Activated T-cell treated with anti-CD3 and anti-CD28 coated beads, Interleukin-2, amount 50 U/mL, for 1 hour (primary cell): ENCODE measurements at regions not wholly inside any gene's neighbourhood (a gene's known extent, or its start where the extent isn't known, plus 50 kb on each side); places are given as distances from the start of the nearest gene placed in this dataset.

Source experiments
- DNase-seq: peaks from one replicate; pipeline ENCODE4 v3.0.0-alpha.2; 2020

DNA sequence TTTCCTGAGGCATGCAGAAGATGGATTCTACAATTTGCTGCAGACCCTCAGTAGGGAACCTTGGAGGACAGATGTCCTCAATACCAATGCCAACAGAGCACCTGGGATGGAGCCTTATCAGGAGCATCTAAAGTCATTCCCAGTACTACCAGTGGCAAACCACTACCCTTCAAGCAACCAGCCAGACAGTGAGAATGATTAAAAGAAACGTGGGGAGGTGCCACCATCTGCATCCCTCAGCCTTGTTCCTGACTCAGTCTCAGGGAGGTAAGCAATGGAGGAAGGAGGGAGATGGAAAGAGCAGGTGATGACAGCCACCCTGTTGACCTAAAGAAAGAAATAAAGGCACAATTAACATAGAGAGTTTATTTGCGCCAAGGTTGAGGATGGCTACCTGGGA, 175.2 kb upstream of the GRIN2B start:
- no peak for DNase-seq

DNA sequence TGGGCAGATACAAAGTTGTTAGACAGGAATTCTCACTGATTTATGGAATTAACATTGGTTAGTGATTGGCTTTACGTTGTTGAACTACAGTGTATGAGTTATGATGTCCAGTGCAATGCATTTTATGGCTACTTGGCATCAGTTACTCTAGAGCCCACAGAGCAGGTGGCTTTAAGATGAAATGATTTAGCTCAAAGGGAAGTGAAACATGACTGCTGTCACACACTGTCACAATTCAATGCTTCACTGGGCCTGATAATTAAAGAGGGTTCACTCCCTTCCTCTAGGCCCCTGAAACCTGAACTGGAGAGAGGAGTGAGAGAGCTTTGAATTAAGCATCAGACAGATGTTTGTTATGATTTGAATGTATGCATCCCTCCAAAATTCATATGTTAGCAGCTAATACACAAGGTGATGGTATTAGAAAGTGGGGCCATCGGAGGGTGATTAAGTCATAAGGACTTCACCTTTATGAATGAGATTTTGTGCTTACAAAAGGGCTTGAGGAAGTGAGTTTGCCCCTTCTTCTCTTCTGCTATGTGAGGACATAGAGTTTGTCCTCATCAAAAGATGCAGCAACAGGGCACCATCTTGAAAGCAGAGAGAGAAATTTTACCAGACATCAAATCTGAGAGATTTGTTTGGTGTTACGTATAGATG, 175.8 kb upstream of the GRIN2B start:
- DNase-seq = no peak

DNA sequence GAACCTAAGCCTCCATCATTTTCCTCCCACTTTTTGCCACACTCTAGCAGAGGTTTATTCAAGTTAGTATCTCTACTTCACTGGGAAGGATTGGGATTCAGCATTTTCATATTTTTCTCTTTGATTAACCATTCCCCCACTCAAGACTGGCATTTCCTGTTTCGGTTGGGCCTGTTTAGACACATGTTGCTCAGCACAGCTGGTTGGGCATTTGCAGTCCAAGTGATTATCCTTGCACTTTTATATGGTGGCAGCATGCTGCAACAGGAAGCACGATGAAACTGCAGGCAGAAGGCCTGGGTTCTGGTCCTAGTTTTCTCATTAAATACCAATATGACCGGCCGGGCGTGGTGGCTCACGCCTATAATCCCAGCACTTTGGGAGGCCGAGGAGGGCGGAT, 182.9 kb upstream of the GRIN2B start:
- no peak for DNase-seq

DNA sequence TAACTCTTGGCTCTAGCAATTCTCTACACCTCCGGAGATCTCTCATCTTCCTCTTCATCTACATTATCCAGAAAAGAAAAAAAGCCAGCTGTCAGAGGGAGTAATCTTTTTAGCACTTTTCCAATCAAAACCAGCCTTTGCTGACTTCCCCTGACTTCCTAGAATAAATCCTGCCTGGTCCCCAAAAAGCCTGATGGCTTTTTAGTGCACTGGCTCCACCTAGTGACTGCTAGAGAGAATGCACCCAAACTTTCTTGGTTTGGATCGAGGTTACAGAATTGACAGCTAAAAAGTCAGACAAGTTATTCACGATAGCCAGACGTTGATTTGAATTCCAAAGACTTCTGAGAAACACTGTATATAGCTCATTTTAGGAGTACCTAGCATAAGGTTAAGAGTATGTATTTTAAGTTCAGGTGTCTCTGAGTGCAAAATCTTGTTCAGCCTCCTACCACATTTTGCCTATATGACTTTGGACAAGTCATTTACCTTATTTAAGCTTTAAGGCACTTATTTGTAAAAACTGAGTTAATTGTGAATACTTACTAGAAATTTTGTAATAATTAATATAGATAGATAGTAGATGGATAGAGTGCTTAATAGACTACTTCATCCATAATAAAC, 185.7 kb upstream of the GRIN2B start:
- no peak for DNase-seq

DNA sequence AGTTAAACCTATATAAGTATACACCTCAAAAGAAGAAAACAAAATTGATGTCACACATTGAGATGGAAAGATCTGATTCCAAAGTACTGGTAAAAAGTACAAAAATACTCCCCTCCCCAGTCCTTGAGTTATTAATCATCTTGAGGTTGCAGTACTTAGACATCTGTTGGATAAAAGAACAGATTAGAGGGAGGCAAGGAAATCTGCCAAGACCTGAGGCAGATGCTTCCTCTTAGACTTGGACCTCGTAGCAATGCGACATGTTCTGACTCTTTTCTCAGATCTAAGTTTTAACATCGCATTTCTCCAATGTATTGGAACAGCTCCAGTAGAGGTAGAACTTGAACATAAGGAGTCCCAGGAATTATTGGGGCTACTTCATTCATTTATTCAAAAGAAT, 187.9 kb upstream of the GRIN2B start:
- DNase-seq = no peak

DNA sequence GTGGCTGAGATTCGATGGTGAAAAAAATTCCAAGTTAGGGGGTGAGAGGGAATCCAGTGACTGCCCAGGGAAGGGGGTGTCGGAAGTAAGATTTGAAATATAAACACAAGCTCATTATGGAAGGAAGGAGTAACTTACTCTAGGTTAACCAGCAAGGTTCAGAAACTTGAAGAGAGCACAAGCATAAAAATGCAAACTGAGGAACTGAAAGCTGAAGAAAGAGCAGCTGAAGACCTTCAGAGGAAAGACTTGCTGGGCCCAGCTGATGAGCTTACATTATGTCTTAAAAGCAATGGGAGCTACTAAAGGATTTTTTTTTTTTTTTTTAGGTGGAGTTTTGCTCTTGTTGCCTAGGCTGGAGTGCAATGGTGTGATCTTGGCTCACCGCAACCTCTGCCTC, 189.7 kb upstream of the GRIN2B start:
- no peak for DNase-seq

DNA sequence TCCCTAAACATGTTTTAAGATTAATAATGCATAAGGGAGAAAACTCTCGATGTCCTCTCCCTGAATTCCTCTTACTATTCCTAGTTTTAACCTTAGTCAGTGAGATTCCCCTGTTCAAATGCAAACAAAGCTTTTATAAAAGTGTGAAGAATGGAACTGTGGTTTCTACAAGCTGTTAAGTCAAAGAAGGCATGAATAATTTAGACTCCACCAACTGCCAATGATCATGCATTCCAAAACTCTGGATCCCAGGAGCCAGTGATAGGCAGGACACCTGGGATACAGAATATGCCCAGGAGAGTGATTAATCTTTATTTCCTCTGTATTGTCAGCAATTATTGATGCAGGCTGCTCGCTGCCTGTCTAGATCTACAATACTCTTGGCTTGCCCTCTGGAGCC, 190.3 kb upstream of the ATF7IP start:
- no peak for DNase-seq

DNA sequence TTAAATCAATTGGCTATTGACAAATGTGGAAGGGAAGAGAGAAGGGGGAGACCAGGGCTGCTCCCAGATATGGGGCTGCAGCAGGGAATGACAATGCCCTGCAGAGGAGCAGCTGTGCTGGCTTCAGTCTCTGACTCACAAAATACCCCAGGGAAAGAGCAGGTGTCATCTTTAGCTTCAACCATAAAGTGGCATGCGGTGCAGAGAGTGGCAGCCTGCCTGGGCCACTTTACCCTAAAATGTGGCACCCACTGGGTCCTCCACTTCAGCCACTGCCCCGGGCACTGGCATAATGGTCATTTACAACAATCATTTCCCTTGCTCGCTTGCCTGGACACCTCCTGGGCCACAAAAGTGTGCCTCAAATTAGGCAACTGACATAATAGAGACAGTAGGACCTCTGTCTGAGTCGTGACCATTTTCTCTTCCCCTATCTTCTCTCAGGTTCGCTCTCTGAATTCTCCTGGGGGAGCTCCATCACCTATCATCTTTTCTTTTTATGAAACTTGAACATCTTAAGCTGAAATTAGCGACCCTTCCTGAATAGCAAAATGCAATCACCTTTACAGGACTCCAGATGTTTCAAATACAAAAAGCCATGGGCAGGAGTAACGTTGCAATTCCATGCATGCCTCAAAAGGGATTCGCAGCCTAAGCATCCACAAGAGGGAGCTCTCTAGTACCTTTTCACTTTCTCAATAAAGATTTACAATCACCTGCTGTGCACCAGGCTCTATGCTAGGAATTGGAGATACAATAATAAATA, 179.9 kb upstream of the ATF7IP start:
- DNase-seq = no peak

DNA sequence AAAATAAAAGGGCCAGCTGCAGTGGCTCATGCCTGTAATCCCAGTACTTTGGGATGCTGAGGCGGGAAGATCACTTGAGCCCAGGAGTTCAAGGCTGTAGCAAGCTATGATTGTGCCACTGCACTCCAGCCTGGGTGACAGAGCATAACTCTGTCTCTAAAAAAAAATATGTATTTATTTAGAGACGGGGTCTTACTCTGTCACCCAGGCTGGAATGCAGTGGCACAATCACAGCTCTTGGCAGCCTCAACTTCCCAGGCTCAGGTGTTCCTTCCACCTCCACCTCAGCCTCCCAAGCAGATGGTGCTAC, 179.3 kb upstream of the ATF7IP start:
- DNase-seq = no peak

DNA sequence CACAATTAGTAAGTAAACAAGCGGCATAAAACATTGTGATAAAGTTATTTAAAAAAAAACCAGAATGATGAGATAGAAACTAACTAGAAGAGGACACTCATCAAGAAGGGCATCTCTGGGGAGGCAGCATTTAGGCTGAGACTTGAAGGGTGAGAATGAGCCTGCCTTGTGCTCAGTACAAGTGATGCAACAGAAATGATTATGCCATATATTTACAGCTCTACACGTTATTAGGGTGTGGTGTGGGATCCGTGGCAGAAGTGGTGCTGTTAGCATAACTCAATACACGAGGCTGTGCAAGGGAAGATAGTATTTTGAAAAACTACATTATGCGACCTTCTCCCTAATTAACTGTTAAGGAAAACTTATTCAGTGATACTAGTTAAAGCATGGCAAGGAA, 178.5 kb upstream of the ATF7IP start:
- DNase-seq = no peak

DNA sequence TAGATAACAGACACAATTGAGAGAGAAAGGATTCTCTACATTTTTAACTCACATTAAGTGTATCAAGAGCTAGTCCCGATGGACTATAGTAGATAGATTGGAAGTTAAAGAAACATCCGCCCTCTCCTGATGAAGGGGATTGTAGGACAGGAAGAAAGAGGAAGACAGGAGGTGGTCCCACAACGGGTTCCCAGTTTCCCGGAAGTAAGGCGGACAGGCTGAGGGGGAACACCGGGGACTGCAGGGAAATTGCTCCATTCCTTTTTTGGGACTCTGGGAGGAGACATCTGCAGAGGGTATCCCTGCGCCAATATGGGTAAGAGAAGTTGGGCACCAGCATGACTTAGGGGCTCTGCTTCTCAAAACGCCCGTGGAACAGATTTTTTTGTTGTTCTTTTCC, 177.5 kb upstream of the ATF7IP start:
- no peak for DNase-seq

DNA sequence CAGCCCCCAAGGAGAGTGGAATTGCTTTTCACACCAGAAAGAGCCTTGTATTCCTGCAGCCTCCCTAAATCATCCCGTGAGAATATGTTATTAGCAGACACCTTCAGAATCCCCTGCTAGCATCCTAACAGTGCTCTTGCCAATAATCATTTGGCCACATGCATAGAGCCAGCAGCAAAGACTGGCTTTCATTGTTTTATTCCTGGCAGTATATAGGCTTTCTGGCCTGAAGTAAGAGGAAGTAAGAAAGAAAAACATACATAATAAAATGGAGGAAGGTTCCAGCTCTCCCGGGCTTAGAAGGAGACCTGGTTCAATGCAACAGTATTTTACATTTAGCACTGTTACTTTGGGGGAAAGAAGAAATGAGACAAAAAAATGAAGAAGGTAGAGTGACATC, 176.7 kb upstream of the ATF7IP start:
- no peak for DNase-seq

DNA sequence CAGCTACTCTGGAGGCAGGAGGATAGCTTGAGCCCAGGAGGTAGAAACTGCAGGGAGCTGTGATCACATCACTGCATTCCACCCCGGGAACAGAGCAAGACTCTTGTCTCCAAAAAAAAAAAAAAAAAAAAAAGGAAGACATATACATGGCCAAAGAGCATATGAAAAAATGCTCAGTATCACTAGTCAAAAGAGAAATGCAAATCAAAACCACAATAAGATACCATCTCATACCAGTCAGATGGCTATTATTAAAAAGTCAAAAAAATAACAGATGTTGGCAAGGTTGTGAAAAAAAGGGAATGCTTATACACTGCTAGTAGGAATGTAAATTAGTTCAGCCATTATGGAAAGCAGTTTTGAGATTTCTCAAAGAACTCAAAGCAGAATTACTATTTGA, 174.8 kb upstream of the ATF7IP start:
- DNase-seq = no peak

DNA sequence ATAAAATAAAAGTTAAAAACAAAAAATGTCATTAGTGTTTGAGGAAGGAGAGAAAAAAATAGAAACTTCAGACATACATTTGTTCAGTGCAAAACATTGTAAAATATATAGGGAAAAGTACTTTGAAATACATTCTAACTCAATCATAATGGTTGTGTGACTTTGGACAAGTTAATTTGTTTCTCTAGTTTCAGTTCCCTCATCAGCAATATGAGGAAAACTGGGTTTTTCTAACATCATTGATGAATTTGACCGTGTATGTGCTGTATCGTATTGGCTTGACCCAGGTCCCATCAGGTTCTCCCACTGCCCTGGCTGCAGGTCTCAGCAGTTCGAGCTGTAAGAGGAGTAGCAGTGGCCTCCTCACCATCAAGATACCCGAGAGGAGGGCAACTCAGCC, 173.9 kb upstream of the ATF7IP start:
- DNase-seq = no peak

DNA sequence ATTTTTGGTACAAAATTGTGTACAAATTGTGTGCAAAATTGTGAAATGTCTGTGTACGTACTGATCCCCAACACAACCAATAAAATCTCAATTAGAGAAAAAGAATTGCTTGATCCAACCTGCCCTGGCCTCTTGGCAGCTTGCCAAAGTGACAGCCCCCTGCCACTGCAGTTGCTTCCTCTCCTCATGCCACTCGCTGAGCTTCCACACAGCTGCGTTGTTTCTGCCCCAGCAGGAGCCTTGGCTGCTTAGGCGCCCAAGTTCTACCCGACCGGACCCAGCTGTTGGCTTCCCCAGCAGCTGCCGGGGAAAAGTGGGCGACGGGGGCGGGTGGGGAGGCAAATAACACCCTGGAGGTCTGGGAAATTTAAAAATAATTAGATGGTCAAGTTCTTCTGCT, 171.8 kb upstream of the ATF7IP start:
- DNase-seq = no peak

DNA sequence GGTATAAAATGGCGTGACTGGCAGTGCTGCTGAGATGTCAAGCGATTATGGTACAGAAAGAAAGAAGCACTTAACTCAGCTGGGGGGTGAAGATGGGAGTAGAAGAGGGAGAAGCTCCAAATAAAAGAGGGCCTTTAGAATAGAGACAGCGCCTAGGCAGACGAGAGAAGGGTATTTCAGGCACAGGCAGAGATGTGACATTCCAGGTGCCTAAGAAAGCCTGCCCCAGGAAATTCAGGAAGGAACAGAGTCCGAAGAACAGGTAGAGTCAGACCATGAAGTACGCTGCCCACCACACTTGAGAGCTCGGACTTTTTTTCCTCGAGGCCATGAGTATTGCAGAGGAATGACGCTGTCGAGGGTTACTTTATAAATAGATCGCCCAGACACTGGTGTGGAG, 170.9 kb upstream of the ATF7IP start:
- DNase-seq = no peak

DNA sequence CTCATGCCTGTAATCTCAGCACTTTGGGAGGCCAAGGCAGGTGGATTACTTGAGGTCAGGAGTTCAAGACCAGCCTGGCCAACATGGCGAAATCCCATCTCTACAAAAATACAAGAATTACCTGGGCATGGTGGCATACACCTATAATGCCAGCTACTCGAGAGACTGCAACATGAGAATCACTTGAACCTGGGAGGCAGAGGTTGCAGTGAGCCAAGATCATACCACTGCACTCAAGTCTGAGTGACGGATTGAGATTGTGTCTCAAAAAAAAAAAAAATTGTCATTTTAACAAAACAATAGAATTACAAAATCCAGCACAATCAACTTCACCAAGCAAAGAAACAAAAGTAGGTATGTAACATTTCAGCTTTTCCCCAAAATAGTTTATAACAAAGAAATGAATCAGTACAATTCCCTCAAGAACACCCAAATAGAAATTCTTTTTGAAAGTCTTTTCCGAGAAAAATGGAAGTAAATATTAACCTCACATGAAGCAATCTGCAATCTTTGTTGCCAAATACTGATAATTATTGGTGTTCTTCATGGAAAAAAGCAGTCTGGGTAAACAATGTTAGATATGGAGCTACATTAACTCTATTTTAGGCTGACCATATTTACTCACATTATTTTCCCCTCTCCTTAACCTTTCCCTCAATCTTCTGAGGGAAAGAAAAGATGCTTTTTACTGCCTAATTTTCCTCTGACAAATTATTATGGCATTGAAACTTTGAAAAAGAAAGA, 165.9 kb upstream of the ATF7IP start:
- no peak for DNase-seq

DNA sequence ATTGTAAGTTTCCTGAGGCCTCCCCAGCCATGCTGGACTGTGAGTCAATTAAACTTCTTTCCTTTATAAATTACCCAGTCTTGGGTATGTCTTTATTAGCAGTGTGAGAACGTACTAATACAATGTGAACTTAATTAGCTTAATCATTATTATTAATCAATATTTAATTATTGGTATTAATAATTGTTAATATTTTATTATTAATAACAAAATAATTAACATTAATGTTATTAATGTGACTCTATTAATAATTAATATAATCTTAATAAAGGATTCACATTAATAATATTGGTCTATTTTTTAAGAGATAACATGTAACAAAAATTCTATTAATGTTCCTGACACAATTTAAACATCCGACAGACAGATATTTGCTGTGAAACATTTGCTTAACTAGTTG, 164.9 kb upstream of the ATF7IP start:
- no peak for DNase-seq

DNA sequence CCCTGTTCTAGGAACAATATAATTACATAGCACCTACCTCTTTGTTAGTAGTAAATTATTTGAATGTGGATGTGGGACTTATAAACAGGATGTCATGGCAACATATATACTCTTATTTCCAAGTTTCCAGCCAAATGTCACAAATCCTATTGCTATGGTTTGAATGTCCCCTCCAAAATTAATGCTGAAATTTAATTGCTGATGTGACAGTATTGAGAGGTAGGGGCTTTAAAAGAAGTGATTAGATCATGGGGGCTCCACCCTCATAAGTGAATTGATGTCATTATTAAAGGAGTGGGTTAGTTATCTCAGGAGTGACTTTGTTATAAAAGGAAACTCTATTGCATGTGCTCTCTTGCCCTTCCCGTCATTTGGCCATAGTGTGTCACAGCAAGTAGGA, 164.2 kb upstream of the ATF7IP start:
- DNase-seq = no peak

DNA sequence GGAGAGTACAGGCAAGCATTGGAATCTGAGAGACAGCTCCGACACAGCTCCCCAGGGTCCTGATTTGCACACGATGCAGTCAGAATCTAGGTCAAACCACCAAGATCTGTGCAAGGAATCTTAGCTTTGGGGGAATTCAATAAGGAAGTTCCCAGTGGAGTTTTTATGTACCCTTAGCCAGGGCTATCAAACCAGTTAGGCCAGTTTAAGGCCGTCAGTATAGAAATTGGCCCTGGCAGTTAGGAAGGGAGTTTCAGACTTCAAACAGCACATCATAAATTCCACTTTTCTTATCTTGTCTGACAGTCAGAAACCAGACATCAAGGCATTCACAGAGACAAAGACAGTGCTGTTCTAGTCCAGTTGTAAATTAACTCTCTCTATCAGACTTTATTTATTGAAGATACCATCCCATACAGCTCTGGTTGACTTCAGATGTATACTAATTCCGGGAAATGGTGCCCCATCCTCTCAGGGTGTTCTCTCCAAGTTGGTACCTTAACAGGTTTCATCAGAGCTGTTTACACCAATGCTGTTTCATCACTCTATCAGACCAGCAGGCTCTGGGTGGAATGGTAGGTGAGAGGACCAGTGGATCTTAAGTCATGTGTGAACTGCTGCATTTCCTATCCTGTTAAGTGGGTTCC, 157.5 kb upstream of the ATF7IP start:
- DNase-seq = no peak

DNA sequence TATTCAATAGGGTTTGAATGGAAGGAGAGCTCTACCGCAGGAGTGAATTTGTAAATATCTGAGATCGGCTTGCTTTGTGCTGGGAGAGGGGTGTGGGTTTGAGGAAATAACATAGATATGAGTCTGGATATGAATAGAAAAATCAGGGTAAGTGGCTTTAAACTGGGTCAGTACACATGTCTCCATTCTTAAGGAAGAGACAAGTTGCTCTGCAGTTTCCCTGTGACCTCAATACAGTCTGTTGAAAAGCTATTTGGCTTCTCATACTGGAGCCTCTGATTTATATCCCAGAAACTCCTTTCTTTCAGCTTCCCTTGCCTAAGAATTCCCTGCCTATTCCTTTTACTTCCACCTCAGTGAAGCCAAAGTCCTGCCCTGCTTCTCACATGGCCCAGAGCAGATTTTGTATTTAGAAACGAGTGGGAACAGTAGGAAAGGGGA, 153.5 kb upstream of the ATF7IP start:
- no peak for DNase-seq

DNA sequence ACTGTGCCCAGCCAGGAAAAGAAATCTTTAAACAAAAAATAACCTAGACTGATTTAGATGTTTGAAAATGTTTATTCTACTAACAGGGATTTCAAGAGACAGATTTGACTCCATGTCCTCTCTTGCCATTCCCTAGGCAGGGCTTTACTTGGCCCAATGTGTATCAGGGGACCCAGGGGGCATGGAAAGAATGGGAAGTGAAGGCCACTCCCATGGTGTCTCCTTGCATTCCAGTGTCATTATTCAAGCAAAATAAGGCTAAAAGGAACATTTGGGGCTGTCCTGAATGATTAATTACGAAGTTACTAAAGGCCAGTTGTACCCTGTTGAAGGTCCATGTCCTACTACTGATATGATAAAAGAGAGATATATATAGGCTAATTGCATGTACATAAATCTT, 151.9 kb upstream of the ATF7IP start:
- DNase-seq = no peak

DNA sequence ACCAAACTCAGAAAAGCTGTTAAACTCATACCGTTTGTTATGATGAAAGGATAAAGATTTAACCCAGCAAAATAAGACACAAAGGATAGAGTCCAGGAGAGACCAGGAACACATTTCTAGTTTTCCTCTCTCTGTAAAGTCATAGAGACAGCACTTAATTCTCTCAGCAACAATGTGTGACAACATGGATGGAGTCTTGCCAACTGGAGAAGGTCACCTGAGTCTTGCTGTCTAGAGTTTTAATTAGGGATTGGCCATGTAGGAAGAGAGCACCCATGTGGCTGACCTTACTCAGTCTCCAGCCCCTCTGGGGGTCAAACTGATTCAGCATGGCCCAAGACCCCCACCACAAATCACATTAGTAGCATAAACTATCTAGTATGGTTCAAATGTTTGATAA, 151.0 kb upstream of the ATF7IP start:
- no peak for DNase-seq
